K562 (cell line): ENCODE measurements at regions not wholly inside any gene's neighbourhood (a gene's known extent, or its start where the extent isn't known, plus 50 kb on each side); places are given as distances from the start of the nearest gene placed in this dataset.

Source experiments
- ATAC-seq: fragments of 200-7000 bp; cut with Tn5 transposase; 3 replicates; pipeline ENCODE4 v1.9.1; 2020; ENCODE audit warnings: moderate library complexity
- BruUV-seq: library from RNA; stranded (reverse); fragments of 400-500 nt; replicated peaks from 2 replicates; lab custom pipeline; 2021; lab: Mats Ljungman, UMichigan
- CTCF ChIA-PET: fragments of 300-600 bp; formaldehyde crosslinking; extraction: SDS; loops from one replicate; lab custom pipeline; 2021; ENCODE audit warnings: low intra/inter-chr PET ratio; lab: Yijun Ruan, JAX
- POLR2A ChIA-PET: fragments of 300-600, 350-650 bp; sonication (Branson Sonifier 250); formaldehyde crosslinking; extraction: SDS; loops from one replicate; lab custom pipeline; 2021; ENCODE audit warnings: antibody characterized with exemption, inconsistent platforms; lab: Yijun Ruan, JAX
- DNase-seq, 4 experiments: peaks; one replicate each; pipeline versions ENCODE4 v3.0.0 to v3.0.0-alpha.2; 2011 to 2018; ENCODE audit warnings: low spot score in 3 of 4, mixed read lengths in 3 of 4; ENCODE audit errors: extremely low read depth in 1 of 4
- FAIRE-seq: peaks from 2 replicates; lab custom pipeline; 2011; peaks lifted over from hg19 to GRCh38; lab: Jason Lieb, UNC
- H2AFZ ChIP-seq: 2 replicates; pipeline ENCODE4 v1.6.0; 2011; ENCODE audit warnings: low read depth, low read length, control low read depth, inconsistent platforms
- H3K27ac ChIP-seq: fragments of 200-600 bp; 3 replicates; pipeline ENCODE4 v1.8.0; 2011; ENCODE audit warnings: low read depth, mild to moderate bottlenecking, control low read depth, inconsistent platforms, low read length, moderate library complexity, mixed read lengths; ENCODE audit errors: extremely low read depth
- H3K27me3 ChIP-seq, 2 experiments: fragments of 300-600 bp in 1 of 2; 2 replicates in 1 of 2; 3 replicates in 1 of 2; pipeline versions ENCODE4 v1.6.0 to v1.8.0; 2011; ENCODE audit warnings: inconsistent platforms in 2 of 2, low read length in 2 of 2, mild to moderate bottlenecking in 1 of 2, mixed read lengths in 1 of 2, moderate library complexity in 1 of 2; ENCODE audit not compliant: control insufficient read depth in 2 of 2, insufficient read depth in 2 of 2
- H3K36me3 ChIP-seq: fragments of 300-600 bp; 3 replicates; pipeline ENCODE4 v1.8.0; 2011; ENCODE audit warnings: mild to moderate bottlenecking, low read length, inconsistent platforms; ENCODE audit not compliant: control insufficient read depth, insufficient read depth
- H3K4me1 ChIP-seq, 2 experiments: fragments of 200-600 bp in 1 of 2; replicated peaks in 1 of 2; 2 replicates in 1 of 2; 3 replicates in 1 of 2; pipeline versions ENCODE4 v1.5.1 to v1.8.0; 2011; ENCODE audit warnings: inconsistent platforms in 2 of 2, low read length in 2 of 2, mild to moderate bottlenecking in 1 of 2, mixed read lengths in 1 of 2, moderate library complexity in 1 of 2; ENCODE audit not compliant: control insufficient read depth in 2 of 2, insufficient read depth in 2 of 2
- H3K4me2 ChIP-seq: 2 replicates; pipeline ENCODE4 v1.6.1; 2011; ENCODE audit warnings: low read length, control low read depth, inconsistent platforms, mixed read lengths; ENCODE audit not compliant: insufficient read depth
- H3K4me3 ChIP-seq: fragments of 200-600 bp; sonication (generic), shearing (Covaris generic); 2 replicates; pipeline ENCODE4 v1.5.1; 2016; ENCODE audit warnings: control low read depth, inconsistent platforms
- H3K79me2 ChIP-seq: fragments of 200-600 bp; 3 replicates; pipeline ENCODE4 v1.8.0; 2011; ENCODE audit warnings: low read length, inconsistent platforms; ENCODE audit not compliant: control insufficient read depth, insufficient read depth
- H3K9ac ChIP-seq, 2 experiments: 2 replicates each; pipeline versions ENCODE4 v1.6.0 to v1.6.1; 2011; ENCODE audit warnings: low read depth in 2 of 2, low read length in 2 of 2, control low read depth in 1 of 2, inconsistent platforms in 1 of 2, mild to moderate bottlenecking in 1 of 2, mixed read lengths in 1 of 2; ENCODE audit not compliant: insufficient read depth in 1 of 2
- H3K9me1 ChIP-seq: one replicate; pipeline ENCODE4 v1.6.0; 2011; ENCODE audit warnings: inconsistent platforms, mild to moderate bottlenecking, low read length, moderate library complexity; ENCODE audit not compliant: control insufficient read depth, insufficient read depth
- H3K9me3 ChIP-seq: replicated peaks from 2 replicates; pipeline ENCODE4 v1.5.1; 2011; ENCODE audit warnings: low read depth, low read length, inconsistent platforms; ENCODE audit not compliant: control insufficient read depth, insufficient read depth
- H4K20me1 ChIP-seq: replicated peaks from 2 replicates; pipeline ENCODE4 v1.6.1; 2011; ENCODE audit warnings: low read length, inconsistent platforms, mixed read lengths; ENCODE audit not compliant: control insufficient read depth, insufficient read depth
- CHCHD3 ChIP-seq: fragments of 250-450 bp; sonication (Bioruptor Pico); IDR thresholded peaks from 2 replicates; pipeline ENCODE4 v2.1.2; 2022; ENCODE audit warnings: mild to moderate bottlenecking
- GTF2A2 ChIP-seq: IDR thresholded peaks from 2 replicates; pipeline ENCODE4 v1.6.1; 2016; ENCODE audit warnings: mild to moderate bottlenecking, missing genetic modification characterization, missing compliant biosample characterization
- L3MBTL2 ChIP-seq: fragments of 450-650 bp; IDR thresholded peaks from 2 replicates; pipeline ENCODE4 v1.6.1; 2016; ENCODE audit warnings: mild to moderate bottlenecking, moderate library complexity
- NBN ChIP-seq: fragments of 450-650 bp; IDR thresholded peaks from 2 replicates; pipeline ENCODE4 v1.6.1; 2016; ENCODE audit warnings: low read depth, mild to moderate bottlenecking
- RBM17 ChIP-seq: fragments of 200-400 bp; formaldehyde crosslinking; IDR thresholded peaks from 2 replicates; pipeline ENCODE4 v1.6.1; 2017; ENCODE audit warnings: low read depth, mild to moderate bottlenecking, low read length, borderline replicate concordance
- SRF ChIP-seq, 2 experiments: fragments of 250-450, 450-650 bp in 1 of 2; sonication (Bioruptor Pico) in 1 of 2; sonication (generic) in 1 of 2; formaldehyde crosslinking; IDR thresholded peaks; 2 replicates each; pipeline versions ENCODE4 v1.5.0 to v1.5.1; 2020 to 2022; ENCODE audit warnings: mild to moderate bottlenecking in 1 of 2, missing genetic modification reagents in 1 of 2
- ZC3H8 ChIP-seq: fragments of 450-650 bp; IDR thresholded peaks from 2 replicates; pipeline ENCODE4 v1.6.1; 2017
- ZNF121 ChIP-seq: sonication (generic); formaldehyde crosslinking; conservative IDR thresholded peaks from 2 replicates; pipeline ENCODE4 v1.8.0; 2022; ENCODE audit warnings: missing genetic modification reagents
- ZNF668 ChIP-seq: fragments of 250-450 bp; sonication (Bioruptor Pico); IDR thresholded peaks from 2 replicates; pipeline ENCODE4 v1.8.0; 2022; ENCODE audit warnings: mild to moderate bottlenecking, inconsistent platforms
- WGBS: fragments of 100-300 bp; shearing (Covaris generic); methylation state at CpG from one replicate; pipeline ENCODE4 v1.1.6; 2016; ENCODE audit warnings: low coverage, mixed read lengths; ENCODE audit not compliant: insufficient coverage; ENCODE audit errors: missing lambda C conversion rate; 5-methylcytosine and 5-hydroxymethylcytosine counted together
- in situ Hi-C: fragments of 300-500 bp; cut with MboI; formaldehyde crosslinking; loops from 4 replicates; pipeline ENCODE4 v1.15.0; 2018; ENCODE audit warnings: inconsistent platforms, mixed read lengths
- intact Hi-C: fragments of 100-400 bp; cut with micrococcal nuclease; formaldehyde crosslinking; loops from 2 replicates; pipeline ENCODE4 v1.14.2; 2022

DNA sequence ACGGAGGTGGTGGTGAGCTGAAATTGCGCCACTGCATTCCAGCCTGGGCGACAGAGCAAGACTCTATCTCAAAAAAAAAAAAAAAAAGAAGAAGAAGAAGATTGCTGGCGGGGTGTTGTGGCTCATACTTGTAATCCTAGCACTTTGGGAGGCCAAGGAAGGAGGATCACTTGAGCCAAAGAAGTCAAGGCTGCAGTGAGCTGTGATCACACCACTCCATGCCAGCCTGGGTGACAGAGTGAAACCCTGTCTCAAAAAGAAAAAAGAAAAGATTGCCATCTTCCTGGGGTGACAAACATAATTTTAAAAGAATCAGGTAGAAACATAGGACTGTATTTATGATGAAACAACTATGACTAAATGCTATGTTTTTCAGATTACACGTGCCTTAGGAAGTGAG lies 55.1 kb upstream of the EML4 start:
- no peaks in the 10 kb centered on the region for H4K20me1 ChIP-seq
- peaks cover 0 to 6% of the 10 kb centered on the region in 2 experiments; a peak in 1 of 5 replicates for H3K4me1 ChIP-seq
- no peak overlapping the region for H3K4me3 ChIP-seq
- ChIA-PET POLR2A (interaction anchor here (0.6 kb wide), 1 partner anchor 126 kb away, joined by 3 read pairs; no protein-coding TSS in a partner anchor), CTCF (no interaction called here)
- H3K9me3 ChIP-seq, result no peaks in the 10 kb centered on the region
- intact Hi-C loops (no loop called here), in situ Hi-C loops (no loop called here)
- no peaks in the 10 kb centered on the region for H3K9me1 ChIP-seq
- ATAC-seq (no peak), FAIRE-seq (no peak), DNase-seq (no peak)
- H2AFZ ChIP-seq, result no peak overlapping the region
- no peak overlapping the region for H3K4me2 ChIP-seq
- H3K9ac ChIP-seq, result no peak overlapping the region
- H3K27ac ChIP-seq, result no peak overlapping the region
- 0% methylated on average over 2 of the region's 5 CpGs for whole genome bisulfite sequencing
- H3K36me3 ChIP-seq, result no peaks in the 10 kb centered on the region
- no TSS peak for BruUV-seq
- TF ChIP-seq ZC3H8 (no peak), CHCHD3 (no peak), ZNF668 (no peak), SRF (CRISPR knock-in tag; IDR thresholded peaks at IDR 0.05) (no peak), GTF2A2 (tag) (no peak)
- TF ChIP-seq, all 486 proteins: peak for 0
- H3K27me3 ChIP-seq, result peaks cover 13 to 28% of the 10 kb centered on the region in 2 experiments
- H3K79me2 ChIP-seq, result no peaks in the 10 kb centered on the region

DNA sequence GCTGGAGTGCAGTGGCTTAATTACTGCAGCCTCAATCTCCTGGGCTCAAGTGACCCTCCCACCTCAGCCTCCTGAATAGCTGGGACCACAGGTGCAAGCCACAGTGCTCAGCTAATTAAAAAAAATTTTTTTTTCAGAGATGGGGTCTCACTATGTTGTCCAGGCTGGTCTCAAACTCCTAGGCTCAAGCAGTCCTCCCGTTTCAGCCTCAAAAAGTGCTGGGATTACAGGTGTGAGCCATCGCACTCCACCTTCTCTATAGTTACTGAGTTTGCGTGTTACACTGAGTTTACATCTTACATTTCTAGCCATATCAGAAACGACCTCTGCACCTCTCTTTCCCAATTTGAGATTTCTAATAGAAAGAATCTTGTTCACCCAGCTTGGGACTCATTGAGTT lies 53.6 kb upstream of the EML4 start:
- H3K4me1 ChIP-seq, result peaks cover 0 to 6% of the 10 kb centered on the region in 2 experiments; a peak in 1 of 5 replicates
- H2AFZ ChIP-seq, result no peak overlapping the region
- FAIRE-seq (no peak), ATAC-seq (no peak), DNase-seq (no peak)
- TF ChIP-seq RBM17 (no peak), NBN (no peak), ZNF121 (CRISPR knock-in tag) (peak; percentile 75), L3MBTL2 (no peak)
- CTCF ChIA-PET, result no interaction called here
- no peaks in the 10 kb centered on the region for H3K79me2 ChIP-seq
- H3K36me3 ChIP-seq, result no peaks in the 10 kb centered on the region
- intact Hi-C loops, result no loop called here
- H3K4me2 ChIP-seq, result no peak overlapping the region
- POLR2A ChIA-PET, result no interaction called here
- WGBS, result 8% methylated on average over 4 of the region's 4 CpGs
- no peaks in the 10 kb centered on the region for H3K9me1 ChIP-seq
- H3K27ac ChIP-seq, result no peak overlapping the region
- no peaks in the 10 kb centered on the region for H4K20me1 ChIP-seq
- BruUV-seq, result no TSS peak
- H3K9ac ChIP-seq, result no peak overlapping the region
- in situ Hi-C loops, result no loop called here
- no peaks in the 10 kb centered on the region for H3K9me3 ChIP-seq
- H3K4me3 ChIP-seq, result no peak overlapping the region
- H3K27me3 ChIP-seq, result peaks cover 9 to 25% of the 10 kb centered on the region in 2 experiments
